GM12878 (cell line): ENCODE measurements at regions not wholly inside any gene's neighbourhood (a gene's known extent, or its start where the extent isn't known, plus 50 kb on each side); places are given as distances from the start of the nearest gene placed in this dataset.

Source experiments
- CREB1 ChIP-seq: IDR thresholded peaks from 2 replicates; pipeline ENCODE4 v1.6.1; 2012; ENCODE audit warnings: low read depth, mild to moderate bottlenecking, inconsistent platforms
- POLR2AphosphoS5 ChIP-seq: IDR thresholded peaks from 2 replicates; pipeline ENCODE4 v1.6.1; 2011; ENCODE audit warnings: mild to moderate bottlenecking, low read length, inconsistent platforms
- SMC3 ChIP-seq: IDR thresholded peaks from 2 replicates; pipeline ENCODE4 v1.6.1; 2011; ENCODE audit warnings: low read length, improper control_type of control experiment, borderline replicate concordance
- SP1 ChIP-seq: IDR thresholded peaks from one replicate; pipeline ENCODE4 v1.6.1; 2011; ENCODE audit warnings: low read depth, low read length
- SREBF2 ChIP-seq: IDR thresholded peaks from 2 replicates; pipeline ENCODE4 v1.6.1; 2012; ENCODE audit warnings: mild to moderate bottlenecking, low read length
- TF ChIP-seq, protein P1 (sequence below), 3 experiments: IDR thresholded peaks in 2 of 3; conservative IDR thresholded peaks in 1 of 3; 2 replicates each; pipeline ENCODE4 v1.5.1; 2011; ENCODE audit warnings: low read depth in 3 of 3, low read length in 3 of 3, mild to moderate bottlenecking in 3 of 3, control low read depth in 2 of 3, moderate library complexity in 2 of 3, inconsistent platforms in 1 of 3, mixed read lengths in 1 of 3; ENCODE audit not compliant: control insufficient read depth in 2 of 3, insufficient read depth in 1 of 3; ENCODE audit errors: extremely low read depth in 1 of 3

DNA sequence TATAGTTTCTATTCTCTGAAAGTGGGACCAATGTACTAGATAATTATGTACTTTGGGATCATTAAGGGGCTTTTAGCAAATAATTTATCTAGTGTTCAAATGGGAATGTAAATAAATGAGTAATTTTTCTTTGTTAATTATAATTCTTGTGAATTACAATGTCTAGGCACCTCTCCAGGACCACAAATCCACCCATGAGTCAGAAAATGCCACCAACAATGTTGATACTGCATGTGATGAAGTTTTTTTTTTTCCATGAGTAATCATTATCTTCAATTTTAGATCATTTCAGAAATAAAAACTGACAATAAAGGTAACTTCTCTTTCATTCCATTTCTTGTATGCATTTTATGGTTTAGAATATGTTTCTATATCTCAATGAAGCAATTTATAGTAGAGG, 470.3 kb downstream of the VRK1 start:
- TF ChIP-seq POLR2AphosphoS5 = no peak
- no peak for TF ChIP-seq SMC3
- no peak for TF ChIP-seq CREB1
- no peak for TF ChIP-seq SP1
- TF ChIP-seq SREBF2 = no peak
- TF ChIP-seq, protein P1, sequence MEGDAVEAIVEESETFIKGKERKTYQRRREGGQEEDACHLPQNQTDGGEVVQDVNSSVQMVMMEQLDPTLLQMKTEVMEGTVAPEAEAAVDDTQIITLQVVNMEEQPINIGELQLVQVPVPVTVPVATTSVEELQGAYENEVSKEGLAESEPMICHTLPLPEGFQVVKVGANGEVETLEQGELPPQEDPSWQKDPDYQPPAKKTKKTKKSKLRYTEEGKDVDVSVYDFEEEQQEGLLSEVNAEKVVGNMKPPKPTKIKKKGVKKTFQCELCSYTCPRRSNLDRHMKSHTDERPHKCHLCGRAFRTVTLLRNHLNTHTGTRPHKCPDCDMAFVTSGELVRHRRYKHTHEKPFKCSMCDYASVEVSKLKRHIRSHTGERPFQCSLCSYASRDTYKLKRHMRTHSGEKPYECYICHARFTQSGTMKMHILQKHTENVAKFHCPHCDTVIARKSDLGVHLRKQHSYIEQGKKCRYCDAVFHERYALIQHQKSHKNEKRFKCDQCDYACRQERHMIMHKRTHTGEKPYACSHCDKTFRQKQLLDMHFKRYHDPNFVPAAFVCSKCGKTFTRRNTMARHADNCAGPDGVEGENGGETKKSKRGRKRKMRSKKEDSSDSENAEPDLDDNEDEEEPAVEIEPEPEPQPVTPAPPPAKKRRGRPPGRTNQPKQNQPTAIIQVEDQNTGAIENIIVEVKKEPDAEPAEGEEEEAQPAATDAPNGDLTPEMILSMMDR (IDR thresholded peaks at IDR 0.05 in 2 of 3, conservative IDR thresholded peaks at IDR 0.05 in 1 of 3; ENCODE audit: control insufficient read depth in 2 of 3, extremely low read depth in 1 of 3, insufficient read depth in 1 of 3, low read depth in 3 of 3, low read length in 3 of 3) = no peak
